NB4 (cell line): ENCODE measurements at regions not wholly inside any gene's neighbourhood (a gene's known extent, or its start where the extent isn't known, plus 50 kb on each side); places are given as distances from the start of the nearest gene placed in this dataset.

Experiments used
- POLR2A ChIP-seq: IDR thresholded peaks from 2 replicates; pipeline ENCODE4 v1.6.1; 2011; ENCODE audit warnings: mild to moderate bottlenecking; ENCODE audit not compliant: insufficient read length; ENCODE audit errors: extremely low read depth
- TF ChIP-seq, protein P1 (sequence below): IDR thresholded peaks from one replicate; pipeline ENCODE4 v1.5.1; 2012; ENCODE audit warnings: low read depth, low read length

GRCh38 chr10:128972036-128972405 lies 495.0 kb upstream of the MGMT start:
- TF ChIP-seq POLR2A: no peak
- TF ChIP-seq, protein P1, sequence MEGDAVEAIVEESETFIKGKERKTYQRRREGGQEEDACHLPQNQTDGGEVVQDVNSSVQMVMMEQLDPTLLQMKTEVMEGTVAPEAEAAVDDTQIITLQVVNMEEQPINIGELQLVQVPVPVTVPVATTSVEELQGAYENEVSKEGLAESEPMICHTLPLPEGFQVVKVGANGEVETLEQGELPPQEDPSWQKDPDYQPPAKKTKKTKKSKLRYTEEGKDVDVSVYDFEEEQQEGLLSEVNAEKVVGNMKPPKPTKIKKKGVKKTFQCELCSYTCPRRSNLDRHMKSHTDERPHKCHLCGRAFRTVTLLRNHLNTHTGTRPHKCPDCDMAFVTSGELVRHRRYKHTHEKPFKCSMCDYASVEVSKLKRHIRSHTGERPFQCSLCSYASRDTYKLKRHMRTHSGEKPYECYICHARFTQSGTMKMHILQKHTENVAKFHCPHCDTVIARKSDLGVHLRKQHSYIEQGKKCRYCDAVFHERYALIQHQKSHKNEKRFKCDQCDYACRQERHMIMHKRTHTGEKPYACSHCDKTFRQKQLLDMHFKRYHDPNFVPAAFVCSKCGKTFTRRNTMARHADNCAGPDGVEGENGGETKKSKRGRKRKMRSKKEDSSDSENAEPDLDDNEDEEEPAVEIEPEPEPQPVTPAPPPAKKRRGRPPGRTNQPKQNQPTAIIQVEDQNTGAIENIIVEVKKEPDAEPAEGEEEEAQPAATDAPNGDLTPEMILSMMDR: no peak
